ENCODE measurements at regions not wholly inside any gene's neighbourhood (a gene's known extent, or its start where the extent isn't known, plus 50 kb on each side); places are given as distances from the start of the nearest gene placed in this dataset.

- TF ChIP-seq CTCF (IDR thresholded peaks at IDR 0.05): no peak
- TF ChIP-seq POLR2AphosphoS5 (IDR thresholded peaks at IDR 0.05): no peak
- TF ChIP-seq POLR2A (IDR thresholded peaks at IDR 0.05): no peak
Observed at GRCh38 chr20:24370249-24370648, 99.2 kb upstream of the SYNDIG1 start.

Measured in prostate gland (tissue), 2 donors.